CD4-positive, alpha-beta T cell (primary cell): ENCODE measurements at regions not wholly inside any gene's neighbourhood (a gene's known extent, or its start where the extent isn't known, plus 50 kb on each side); places are given as distances from the start of the nearest gene placed in this dataset.
A peak's percentile ranks its signal among the peaks of the same experiment; 100 is the strongest.

Experiments used
- ATAC-seq: fragments of 200-7000 bp; cut with Tn5 transposase; one replicate; pipeline ENCODE4 v1.10.0; 2022; ENCODE audit warnings: mild to moderate bottlenecking; ENCODE audit not compliant: poor library complexity
- CTCF ChIA-PET: fragments of 350-600 bp; sonication (Branson Sonifier 250); formaldehyde crosslinking; loops from one replicate; lab custom pipeline; 2021; ENCODE audit warnings: antibody characterized with exemption, inconsistent platforms; lab: Charles Lee
- POLR2A ChIA-PET: fragments of 350-600 bp; sonication (Branson Sonifier 250); formaldehyde crosslinking; loops from one replicate; lab custom pipeline; 2021; ENCODE audit warnings: antibody characterized with exemption, inconsistent platforms; lab: Charles Lee
- DNase-seq, 14 experiments: peaks; one replicate each; pipeline ENCODE4 v3.0.0-alpha.2; 2013 to 2020; ENCODE audit warnings: mixed read lengths in 2 of 14
- H3K27ac ChIP-seq, 2 donors: one replicate each; pipeline versions ENCODE4 v1.5.1 to v1.7.0; 2013; ENCODE audit warnings: low read length in 2 of 2, low read depth in 1 of 2, mild to moderate bottlenecking in 1 of 2
- H3K27me3 ChIP-seq, 2 experiments: 1 replicate in 1 of 2; 2 replicates in 1 of 2; pipeline versions ENCODE4 v1.6.1 to v1.7.0; 2013; ENCODE audit warnings: low read length in 2 of 2, control low read depth in 1 of 2, mild to moderate bottlenecking in 1 of 2, moderate library complexity in 1 of 2; ENCODE audit not compliant: insufficient read depth in 2 of 2, control insufficient read depth in 1 of 2
- H3K36me3 ChIP-seq: one replicate; pipeline ENCODE4 v1.6.1; 2013; ENCODE audit warnings: low read length, control low read depth; ENCODE audit not compliant: insufficient read depth
- H3K4me1 ChIP-seq: one replicate; pipeline ENCODE4 v1.6.1; 2013; ENCODE audit warnings: low read length, control low read depth; ENCODE audit not compliant: insufficient read depth
- H3K4me3 ChIP-seq: one replicate; pipeline ENCODE4 v1.5.1; 2013; ENCODE audit warnings: mild to moderate bottlenecking, low read length, moderate library complexity
- H3K9me3 ChIP-seq, 2 experiments: 1 replicate in 1 of 2; 2 replicates in 1 of 2; pipeline versions ENCODE4 v1.6.1 to v1.7.0; 2013; ENCODE audit warnings: low read length in 2 of 2, mild to moderate bottlenecking in 2 of 2, control low read depth in 1 of 2, moderate library complexity in 1 of 2; ENCODE audit not compliant: control insufficient read depth in 1 of 2, insufficient read depth in 1 of 2
- H3K27ac Mint-ChIP-seq: one replicate; pipeline ENCODE4 v1.8.0; 2020; ENCODE audit warnings: mixed read lengths
- H3K27me3 Mint-ChIP-seq: one replicate; pipeline ENCODE4 v1.8.0; 2021; ENCODE audit warnings: mixed read lengths
- H3K36me3 Mint-ChIP-seq: one replicate; pipeline ENCODE4 v1.8.0; 2021; ENCODE audit warnings: low read depth, mixed read lengths
- H3K4me1 Mint-ChIP-seq: one replicate; pipeline ENCODE4 v1.8.0; 2021; ENCODE audit warnings: low read depth, mixed read lengths
- H3K4me3 Mint-ChIP-seq: one replicate; pipeline ENCODE4 v1.8.0; 2020; ENCODE audit warnings: mild to moderate bottlenecking, mixed read lengths
- H3K9me3 Mint-ChIP-seq: one replicate; pipeline ENCODE4 v1.8.0; 2020; ENCODE audit warnings: mixed read lengths
- CTCF ChIP-seq: fragments of 200-600 bp; IDR thresholded peaks from one replicate; pipeline ENCODE4 v1.8.0; 2022; ENCODE audit warnings: antibody characterized with exemption, mild to moderate bottlenecking
- intact Hi-C, 2 experiments: fragments of 100-400 bp; cut with DNase I in 1 of 2; cut with micrococcal nuclease in 1 of 2; formaldehyde crosslinking; loops; one replicate each; pipeline versions ENCODE4 v1.15.1 to v1.9.0; 2023 to 2025; cut with DNase I, micrococcal nuclease

GRCh38 chr7:114085592-114086501 is 167.0 kb upstream of the PPP1R3A start:
- peak in 4 of 14 experiments; percentile 11 to 56 (median 34) for DNase-seq

GRCh38 chr7:114085313-114085591 is 166.4 kb upstream of the PPP1R3A start:
- ChIA-PET POLR2A (no interaction called here), CTCF (interaction anchor here (0.6 kb wide), 1 partner anchor 13 kb away, joined by 3 read pairs; no protein-coding TSS in a partner anchor)
- Histone ChIP-seq H3K4me3 (peak overlapping the region; percentile 49), H3K27me3 (peaks cover 62 to 81% of the 10 kb centered on the region in 2 experiments), H3K36me3 (no peaks in the 10 kb centered on the region), H3K27ac (no peak overlapping the region), H3K4me1 (peaks cover 50% of the 10 kb centered on the region), H3K9me3 (peaks cover 0 to 7% of the 10 kb centered on the region in 2 experiments)
- no peak for TF ChIP-seq CTCF
- Mint-ChIP-seq H3K9me3 (no peaks in the 10 kb centered on the region), H3K27me3 (peaks cover 76% of the 10 kb centered on the region), H3K36me3 (no peaks in the 10 kb centered on the region), H3K4me3 (peak overlapping the region; percentile 78), H3K4me1 (peaks cover 36% of the 10 kb centered on the region), H3K27ac (no peak overlapping the region)
- DNase-seq (no peak), ATAC-seq (no peak)
- intact Hi-C loops: no loop called here

More at GRCh38 chr7:114085592-114086501, 167.0 kb upstream of the PPP1R3A start:
- Histone ChIP-seq H3K4me1 (peaks cover 50% of the 10 kb centered on the region), H3K4me3 (peak overlapping the region; percentile 49), H3K36me3 (no peaks in the 10 kb centered on the region), H3K27me3 (peaks cover 62 to 85% of the 10 kb centered on the region in 2 experiments), H3K9me3 (peaks cover 0 to 7% of the 10 kb centered on the region in 2 experiments), H3K27ac (no peak overlapping the region)
- Mint-ChIP-seq H3K27me3 (peaks cover 70% of the 10 kb centered on the region), H3K9me3 (no peaks in the 10 kb centered on the region), H3K27ac (no peak overlapping the region), H3K4me1 (peaks cover 36% of the 10 kb centered on the region), H3K4me3 (peak overlapping the region; percentile 78), H3K36me3 (no peaks in the 10 kb centered on the region)
- POLR2A ChIA-PET: no interaction called here
- intact Hi-C loops: no loop called here
- CTCF ChIA-PET: interaction anchor here (0.6 kb wide), 1 partner anchor 14 kb away, joined by 3 read pairs; no protein-coding TSS in a partner anchor
- TF ChIP-seq CTCF: no peak
- ATAC-seq: peak; percentile 39

DNA sequence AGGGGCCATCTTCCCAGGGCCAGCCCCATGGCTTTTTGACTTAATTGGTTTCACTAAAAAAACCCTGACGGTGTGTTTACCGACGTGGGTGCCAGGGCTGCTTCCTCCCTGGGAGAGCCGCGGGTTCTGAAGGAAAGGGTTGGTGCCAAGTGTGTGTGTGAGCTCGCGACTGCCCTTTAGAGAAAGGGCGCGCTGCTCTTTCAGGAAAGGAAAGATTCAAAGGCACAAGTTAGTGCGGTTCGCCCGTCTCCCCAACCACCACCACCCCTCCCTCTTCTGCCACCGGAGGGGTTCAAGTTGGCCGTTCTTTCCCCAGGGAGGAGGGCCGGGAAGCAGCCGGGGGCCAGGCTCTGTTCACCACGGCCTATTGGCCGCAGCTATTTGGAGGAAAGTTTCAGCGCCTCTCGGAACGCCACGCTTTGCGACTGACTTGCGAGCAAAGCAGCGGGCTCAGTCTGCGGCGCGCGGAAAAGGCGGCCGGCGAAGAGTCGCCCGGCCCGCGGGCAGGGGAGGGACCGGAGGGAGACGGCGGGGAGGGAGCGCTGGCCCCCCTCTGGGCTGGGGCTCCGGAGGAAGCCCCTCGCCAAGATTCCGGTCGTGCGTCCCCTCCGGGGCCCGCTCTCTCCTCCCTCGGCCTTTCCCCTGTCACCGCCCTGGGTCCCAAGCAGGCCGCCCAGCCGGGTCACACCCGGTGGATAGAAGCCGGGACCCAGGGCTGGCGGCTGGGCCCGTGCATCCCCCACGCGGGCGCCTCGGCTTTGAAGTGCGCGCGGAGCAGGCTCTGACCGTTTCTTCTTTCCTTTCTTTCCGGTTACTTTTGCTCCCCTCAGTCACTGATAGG is 165.9 kb upstream of the PPP1R3A start:
- no peak for TF ChIP-seq CTCF
- Mint-ChIP-seq H3K9me3 (no peaks in the 10 kb centered on the region), H3K36me3 (no peaks in the 10 kb centered on the region), H3K4me3 (peak overlapping the region; percentile 78), H3K27ac (no peak overlapping the region), H3K4me1 (peaks cover 36% of the 10 kb centered on the region), H3K27me3 (peaks cover 82% of the 10 kb centered on the region)
- ATAC-seq (no peak), DNase-seq (peak in 2 of 14 experiments; percentile 5 to 17)
- H3K4me3 ChIP-seq: peak overlapping the region; percentile 49
- peaks cover 50% of the 10 kb centered on the region for H3K4me1 ChIP-seq
- H3K27ac ChIP-seq: no peak overlapping the region
- H3K9me3 ChIP-seq: peaks cover 0 to 7% of the 10 kb centered on the region in 2 experiments
- peaks cover 62 to 80% of the 10 kb centered on the region in 2 experiments for H3K27me3 ChIP-seq
- H3K36me3 ChIP-seq: no peaks in the 10 kb centered on the region
- intact Hi-C loops: no loop called here
- ChIA-PET POLR2A (no interaction called here), CTCF (no interaction called here)
